Erythroblast (primary cell): ENCODE measurements at regions not wholly inside any gene's neighbourhood (a gene's known extent, or its start where the extent isn't known, plus 50 kb on each side); places are given as distances from the start of the nearest gene placed in this dataset.

Experiments used
- GATA1 ChIP-seq: IDR thresholded peaks from 2 replicates; pipeline ENCODE4 v1.6.1; 2011; ENCODE audit warnings: low read depth, mild to moderate bottlenecking, control low read depth, low read length, moderate library complexity
- POLR2A ChIP-seq: IDR thresholded peaks from 2 replicates; pipeline ENCODE4 v1.6.1; 2011; ENCODE audit warnings: mild to moderate bottlenecking, low read length

DNA sequence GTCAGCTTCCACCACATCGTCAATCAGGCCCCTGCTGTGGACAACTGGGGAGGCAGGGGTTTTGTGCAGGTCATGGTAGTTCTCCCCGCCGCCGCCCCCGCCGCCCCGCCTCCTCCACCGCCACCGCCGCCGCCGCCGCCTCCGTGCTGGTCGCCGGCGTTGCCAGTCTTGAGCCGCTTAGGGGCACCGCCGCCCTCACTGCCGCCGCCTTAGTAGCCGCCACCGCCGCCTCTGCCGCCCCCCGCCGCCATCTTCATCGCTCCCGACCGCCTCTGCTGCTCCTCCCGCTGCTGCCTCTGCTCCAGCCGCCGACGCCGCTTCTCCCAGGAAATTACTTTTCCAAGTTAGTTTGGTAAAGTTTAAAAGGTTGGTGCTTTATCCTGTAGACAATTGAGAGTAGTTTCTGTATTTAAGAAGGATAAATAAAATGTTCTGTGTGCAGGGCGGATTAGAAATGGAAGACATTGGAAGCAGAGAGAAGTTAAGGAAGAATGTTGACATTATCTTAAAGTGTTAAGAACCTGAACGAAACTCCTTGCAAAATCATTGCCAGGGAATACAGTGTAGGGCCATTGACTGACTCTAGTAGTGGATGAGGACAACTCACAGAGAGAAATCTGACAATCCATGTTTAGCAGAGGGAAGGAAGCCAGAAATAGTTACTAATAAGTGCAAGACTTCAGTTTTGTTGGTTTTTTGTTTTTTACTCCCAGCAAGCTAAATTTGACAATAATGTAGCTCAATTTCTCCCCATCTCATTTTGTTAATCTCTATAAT lies 53.0 kb upstream of the GOLGA8A start:
- TF ChIP-seq POLR2A = no peak
- no peak for TF ChIP-seq GATA1
